H9 (cell line): ENCODE measurements at regions not wholly inside any gene's neighbourhood (a gene's known extent, or its start where the extent isn't known, plus 50 kb on each side); places are given as distances from the start of the nearest gene placed in this dataset.

Source experiments
- DNase-seq: peaks from one replicate; pipeline ENCODE4 v3.0.0-alpha.2; 2017
- H2AFZ ChIP-seq: one replicate; pipeline ENCODE4 v1.6.1; 2013; ENCODE audit warnings: mild to moderate bottlenecking, low read length, control low read depth, moderate library complexity
- H2AK5ac ChIP-seq: 2 replicates; pipeline ENCODE4 v1.6.1; 2013; ENCODE audit warnings: low read length, control low read depth, mixed read lengths; ENCODE audit not compliant: insufficient read length
- H2BK120ac ChIP-seq: one replicate; pipeline ENCODE4 v1.6.1; 2013; ENCODE audit warnings: low read depth, mild to moderate bottlenecking, low read length, control low read depth, inconsistent platforms; ENCODE audit not compliant: poor library complexity, severe bottlenecking
- H2BK12ac ChIP-seq: 2 replicates; pipeline ENCODE4 v1.6.1; 2013; ENCODE audit warnings: low read length, control low read depth, mixed read lengths, low read depth; ENCODE audit not compliant: insufficient read length
- H2BK15ac ChIP-seq: 2 replicates; pipeline ENCODE4 v1.6.1; 2013; ENCODE audit warnings: low read depth, low read length, control low read depth
- H2BK20ac ChIP-seq: one replicate; pipeline ENCODE4 v1.6.1; 2013; ENCODE audit warnings: low read depth, mild to moderate bottlenecking, low read length, control low read depth, inconsistent platforms; ENCODE audit not compliant: poor library complexity, severe bottlenecking
- H2BK5ac ChIP-seq: 2 replicates; pipeline ENCODE4 v1.6.1; 2013; ENCODE audit warnings: low read length, control low read depth, mixed read lengths; ENCODE audit not compliant: insufficient read length
- H3K14ac ChIP-seq: 2 replicates; pipeline ENCODE4 v1.6.1; 2013; ENCODE audit warnings: low read length, control low read depth; ENCODE audit not compliant: insufficient read depth
- H3K18ac ChIP-seq: 2 replicates; pipeline ENCODE4 v1.6.1; 2013; ENCODE audit warnings: low read depth, mild to moderate bottlenecking, mixed read lengths, low read length, control low read depth; ENCODE audit not compliant: insufficient read length
- H3K23ac ChIP-seq: 2 replicates; pipeline ENCODE4 v1.6.1; 2013; ENCODE audit warnings: low read length, control low read depth, mixed read lengths, low read depth; ENCODE audit not compliant: insufficient read length
- H3K23me2 ChIP-seq: 2 replicates; pipeline ENCODE4 v1.6.1; 2013; ENCODE audit warnings: low read depth, mild to moderate bottlenecking, mixed read lengths, low read length, control low read depth; ENCODE audit not compliant: insufficient read length, poor library complexity, severe bottlenecking
- H3K27ac ChIP-seq: 2 replicates; pipeline ENCODE4 v1.5.1; 2013; ENCODE audit warnings: low read length, control low read depth, mixed read lengths, low read depth; ENCODE audit not compliant: insufficient read length
- H3K27me3 ChIP-seq: 2 replicates; pipeline ENCODE4 v1.6.1; 2013; ENCODE audit warnings: low read length, control low read depth, inconsistent platforms; ENCODE audit not compliant: insufficient read depth
- H3K4ac ChIP-seq: 2 replicates; pipeline ENCODE4 v1.6.1; 2013; ENCODE audit warnings: low read depth, mild to moderate bottlenecking, control low read depth, inconsistent platforms, low read length, moderate library complexity
- H3K4me1 ChIP-seq: 2 replicates; pipeline ENCODE4 v1.6.1; 2013; ENCODE audit warnings: low read length, control low read depth, inconsistent platforms; ENCODE audit not compliant: insufficient read depth
- H3K4me2 ChIP-seq: 2 replicates; pipeline ENCODE4 v1.6.1; 2013; ENCODE audit warnings: low read length, control low read depth, mixed read lengths; ENCODE audit not compliant: insufficient read length, insufficient read depth
- H3K56ac ChIP-seq: 2 replicates; pipeline ENCODE4 v1.6.1; 2013; ENCODE audit warnings: low read depth, mild to moderate bottlenecking, mixed read lengths, low read length, control low read depth; ENCODE audit not compliant: insufficient read length
- H3K79me1 ChIP-seq: 2 replicates; pipeline ENCODE4 v1.6.1; 2013; ENCODE audit warnings: low read depth, mild to moderate bottlenecking, moderate library complexity, low read length, control low read depth, inconsistent platforms; ENCODE audit not compliant: insufficient read depth, poor library complexity, severe bottlenecking
- H3K79me2 ChIP-seq: 2 replicates; pipeline ENCODE4 v1.6.1; 2013; ENCODE audit warnings: low read length, control low read depth, inconsistent platforms; ENCODE audit not compliant: insufficient read depth
- H3K9ac ChIP-seq: 2 replicates; pipeline ENCODE4 v1.6.1; 2013; ENCODE audit warnings: low read length, control low read depth, mixed read lengths; ENCODE audit not compliant: insufficient read length; ENCODE audit errors: extremely low read depth
- H3K9me3 ChIP-seq: one replicate; pipeline ENCODE4 v1.6.1; 2013; ENCODE audit warnings: low read depth, low read length, inconsistent platforms; ENCODE audit not compliant: control insufficient read depth
- H3T11ph ChIP-seq: one replicate; pipeline ENCODE4 v1.6.1; 2013; ENCODE audit warnings: mild to moderate bottlenecking, low read length, control low read depth, inconsistent platforms
- H4K20me1 ChIP-seq: one replicate; pipeline ENCODE4 v1.6.1; 2013; ENCODE audit not compliant: control insufficient read depth, insufficient read length, insufficient read depth
- H4K5ac ChIP-seq: 2 replicates; pipeline ENCODE4 v1.6.1; 2013; ENCODE audit warnings: low read depth, mild to moderate bottlenecking, mixed read lengths, low read length, control low read depth; ENCODE audit not compliant: insufficient read length
- H4K8ac ChIP-seq: replicated peaks from 2 replicates; pipeline ENCODE4 v1.6.1; 2013; ENCODE audit warnings: low read length, control low read depth, mixed read lengths, low read depth; ENCODE audit not compliant: insufficient read length
- H4K91ac ChIP-seq: 2 replicates; pipeline ENCODE4 v1.6.1; 2013; ENCODE audit warnings: low read depth, mild to moderate bottlenecking, moderate library complexity, mixed read lengths, low read length, control low read depth; ENCODE audit not compliant: insufficient read length
- H3K27ac Mint-ChIP-seq, 3 experiments: 2 replicates in 2 of 3; 3 replicates in 1 of 3; pipeline ENCODE4 v1.8.0; 2020 to 2021; ENCODE audit warnings: mixed read lengths in 3 of 3, mild to moderate bottlenecking in 1 of 3, moderate library complexity in 1 of 3
- H3K27me3 Mint-ChIP-seq: 2 replicates; pipeline ENCODE4 v1.8.0; 2021; ENCODE audit warnings: low read depth, mild to moderate bottlenecking, moderate library complexity, mixed read lengths
- H3K36me3 Mint-ChIP-seq, 3 experiments: 2 replicates in 2 of 3; 3 replicates in 1 of 3; pipeline ENCODE4 v1.8.0; 2020 to 2021; ENCODE audit warnings: low read depth in 3 of 3, mixed read lengths in 3 of 3; ENCODE audit not compliant: insufficient read depth in 1 of 3
- H3K4me1 Mint-ChIP-seq, 2 experiments: 2 replicates each; pipeline ENCODE4 v1.8.0; 2020; ENCODE audit warnings: mixed read lengths in 2 of 2
- H3K4me3 Mint-ChIP-seq, 2 experiments: 2 replicates in 1 of 2; 3 replicates in 1 of 2; pipeline ENCODE4 v1.8.0; 2020 to 2021; ENCODE audit warnings: mild to moderate bottlenecking in 2 of 2, mixed read lengths in 2 of 2, moderate library complexity in 1 of 2
- H3K9me3 Mint-ChIP-seq, 2 experiments: 2 replicates in 1 of 2; 3 replicates in 1 of 2; pipeline ENCODE4 v1.8.0; 2020; ENCODE audit warnings: mild to moderate bottlenecking in 2 of 2, mixed read lengths in 2 of 2, moderate library complexity in 1 of 2
- WGBS: extraction: QIAGEN DNeasy Blood & Tissue Kit; methylation state at CpG from one replicate; pipeline ENCODE4 v1.1.7; 2013; ENCODE audit warnings: missing lambda C conversion rate, low lambda C conversion rate, mixed read lengths; ENCODE audit not compliant: insufficient read length; ENCODE audit errors: extremely low coverage; 5-methylcytosine and 5-hydroxymethylcytosine counted together
- TF ChIP-seq, protein P1 (sequence below): fragments of 200-600 bp; sonication (generic); conservative IDR thresholded peaks from 3 replicates; pipeline ENCODE4 v1.8.0; 2021; ENCODE audit warnings: antibody characterized with exemption, mild to moderate bottlenecking

DNA sequence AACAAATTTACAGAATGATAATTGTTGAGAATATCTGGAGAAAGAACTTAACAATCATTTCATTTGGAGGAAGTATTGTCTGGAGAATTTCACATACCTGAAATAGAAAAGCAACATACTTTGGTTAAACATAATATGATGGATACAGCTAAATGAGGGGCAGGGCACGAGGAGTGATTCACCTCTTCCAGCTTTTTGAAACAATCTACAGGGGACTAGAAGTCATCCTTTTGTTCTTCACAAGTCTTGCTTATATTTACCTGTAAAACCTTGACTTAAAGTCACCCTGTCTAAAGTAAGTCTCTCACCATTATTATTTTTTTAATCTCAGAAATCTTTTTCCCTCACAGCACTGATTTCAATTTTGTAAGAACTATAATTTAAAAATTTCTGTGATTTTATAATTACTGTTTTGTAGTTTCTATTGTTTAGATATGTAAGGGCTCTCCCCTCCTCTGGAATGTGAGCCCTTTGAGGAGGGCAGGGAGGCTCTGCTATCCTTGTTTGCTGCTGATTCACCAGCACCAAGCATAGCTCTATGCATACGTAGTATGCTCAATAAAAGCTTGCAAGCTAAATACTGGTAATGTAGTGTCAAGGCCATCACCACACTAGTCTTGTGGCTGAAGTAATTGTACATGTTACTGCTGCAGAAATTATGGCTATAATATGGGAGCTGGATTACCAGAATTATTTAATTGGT, 193.9 kb upstream of the THRB start:
- Histone ChIP-seq H3T11ph (no peak overlapping the region), H2BK15ac (no peak overlapping the region), H3K79me2 (no peaks in the 10 kb centered on the region), H3K4ac (no peak overlapping the region), H3K9me3 (no peaks in the 10 kb centered on the region), H3K4me1 (peaks cover 2% of the 10 kb centered on the region; the same call in 1 of the 2 replicates), H3K56ac (no peak overlapping the region), H3K23me2 (no peaks in the 10 kb centered on the region), H2AFZ (no peak overlapping the region), H3K23ac (no peak overlapping the region), H2BK12ac (no peak overlapping the region), H4K8ac (no peak overlapping the region), H3K9ac (no peak overlapping the region), H4K91ac (no peak overlapping the region), H2BK120ac (no peak overlapping the region), H4K20me1 (no peaks in the 10 kb centered on the region), H2BK5ac (no peak overlapping the region), H3K79me1 (no peaks in the 10 kb centered on the region), H2AK5ac (no peak overlapping the region), H3K14ac (no peak overlapping the region), H4K5ac (no peak overlapping the region), H3K27ac (no peak overlapping the region), H2BK20ac (no peak overlapping the region), H3K18ac (no peak overlapping the region), H3K27me3 (no peaks in the 10 kb centered on the region), H3K4me2 (no peak overlapping the region)
- no CpG with 5 or more reads among the region's 2 CpGs for WGBS
- Mint-ChIP-seq H3K4me3 (no peak overlapping the region), H3K27me3 (no peaks in the 10 kb centered on the region), H3K9me3 (peaks cover 8 to 16% of the 10 kb centered on the region in 2 experiments; a peak in 3 of 5 replicates), H3K27ac (no peak overlapping the region; a peak in 1 of 7 replicates), H3K36me3 (peaks cover 0 to 13% (median 0%) of the 10 kb centered on the region in 3 experiments; a peak in 2 of 7 replicates), H3K4me1 (peaks cover 30% of the 10 kb centered on the region in 2 experiments)
- TF ChIP-seq, protein P1, sequence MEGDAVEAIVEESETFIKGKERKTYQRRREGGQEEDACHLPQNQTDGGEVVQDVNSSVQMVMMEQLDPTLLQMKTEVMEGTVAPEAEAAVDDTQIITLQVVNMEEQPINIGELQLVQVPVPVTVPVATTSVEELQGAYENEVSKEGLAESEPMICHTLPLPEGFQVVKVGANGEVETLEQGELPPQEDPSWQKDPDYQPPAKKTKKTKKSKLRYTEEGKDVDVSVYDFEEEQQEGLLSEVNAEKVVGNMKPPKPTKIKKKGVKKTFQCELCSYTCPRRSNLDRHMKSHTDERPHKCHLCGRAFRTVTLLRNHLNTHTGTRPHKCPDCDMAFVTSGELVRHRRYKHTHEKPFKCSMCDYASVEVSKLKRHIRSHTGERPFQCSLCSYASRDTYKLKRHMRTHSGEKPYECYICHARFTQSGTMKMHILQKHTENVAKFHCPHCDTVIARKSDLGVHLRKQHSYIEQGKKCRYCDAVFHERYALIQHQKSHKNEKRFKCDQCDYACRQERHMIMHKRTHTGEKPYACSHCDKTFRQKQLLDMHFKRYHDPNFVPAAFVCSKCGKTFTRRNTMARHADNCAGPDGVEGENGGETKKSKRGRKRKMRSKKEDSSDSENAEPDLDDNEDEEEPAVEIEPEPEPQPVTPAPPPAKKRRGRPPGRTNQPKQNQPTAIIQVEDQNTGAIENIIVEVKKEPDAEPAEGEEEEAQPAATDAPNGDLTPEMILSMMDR: no peak
- no peak for DNase-seq
